Body of pancreas (tissue), 4 donors: ENCODE measurements at regions not wholly inside any gene's neighbourhood (a gene's known extent, or its start where the extent isn't known, plus 50 kb on each side); places are given as distances from the start of the nearest gene placed in this dataset.

Source experiments
- ATAC-seq: fragments of 150-250 bp; one replicate; pipeline ENCODE4 v1.9.1; 2016
- DNase-seq, 4 donors: peaks; one replicate each; pipeline ENCODE4 v3.0.0-alpha.2; 2019
- H3K27ac ChIP-seq, 4 donors: fragments of 200-600 bp; sonication (generic); 1 replicate in 3 of 4; 2 replicates in 1 of 4; pipeline versions ENCODE4 v1.5.1 to v1.6.1; 2016 to 2019; ENCODE audit warnings: mild to moderate bottlenecking in 1 of 4, mixed read lengths in 1 of 4, moderate library complexity in 1 of 4
- H3K27me3 ChIP-seq, 2 donors: fragments of 200-600 bp; sonication (generic); one replicate each; pipeline ENCODE4 v1.6.0; 2016; ENCODE audit warnings: mild to moderate bottlenecking in 1 of 2
- H3K36me3 ChIP-seq, 2 donors: fragments of 200-600 bp; sonication (generic); replicated peaks in 1 of 2; 2 replicates each; pipeline ENCODE4 v1.5.1; 2016; ENCODE audit warnings: low read depth in 2 of 2; ENCODE audit not compliant: insufficient read depth in 1 of 2
- H3K4me1 ChIP-seq: fragments of 200-600 bp; sonication (generic); one replicate; pipeline ENCODE4 v1.6.0; 2016
- H3K4me3 ChIP-seq, 2 donors: fragments of 200-600 bp; sonication (generic); 1 replicate in 1 of 2; 2 replicates in 1 of 2; pipeline ENCODE4 v1.5.1; 2016 to 2019
- H3K9me3 ChIP-seq, 3 donors: fragments of 200-600 bp; sonication (generic); 1 replicate in 2 of 3; 2 replicates in 1 of 3; pipeline ENCODE4 v1.5.1; 2016
- CTCF ChIP-seq, 7 experiments: fragments of 450-650 bp in 4 of 7; fragments of 200-600 bp in 3 of 7; sonication (generic) in 3 of 7; IDR thresholded peaks; one replicate each; pipeline ENCODE4 v1.5.1; 2016 to 2019; ENCODE audit warnings: antibody characterized with exemption in 7 of 7
- POLR2A ChIP-seq, 3 donors: fragments of 450-650 bp; IDR thresholded peaks; one replicate each; pipeline ENCODE4 v1.6.1; 2016; ENCODE audit warnings: antibody characterized with exemption in 3 of 3, mild to moderate bottlenecking in 2 of 3
- WGBS, 2 donors: methylation state at CpG; one replicate each; pipeline ENCODE4 v1.1.5; 2017; 5-methylcytosine and 5-hydroxymethylcytosine counted together
- intact Hi-C: fragments of 100-400 bp; cut with DNase I; formaldehyde crosslinking; loops from one replicate; pipeline ENCODE4 v1.15.1; 2023

GRCh38 chr16:55943267-55943666, 68.1 kb upstream of the CES5A start:
- 11 to 28% methylated on average over 4 of the region's 4 CpGs for WGBS, 2 donors

DNA sequence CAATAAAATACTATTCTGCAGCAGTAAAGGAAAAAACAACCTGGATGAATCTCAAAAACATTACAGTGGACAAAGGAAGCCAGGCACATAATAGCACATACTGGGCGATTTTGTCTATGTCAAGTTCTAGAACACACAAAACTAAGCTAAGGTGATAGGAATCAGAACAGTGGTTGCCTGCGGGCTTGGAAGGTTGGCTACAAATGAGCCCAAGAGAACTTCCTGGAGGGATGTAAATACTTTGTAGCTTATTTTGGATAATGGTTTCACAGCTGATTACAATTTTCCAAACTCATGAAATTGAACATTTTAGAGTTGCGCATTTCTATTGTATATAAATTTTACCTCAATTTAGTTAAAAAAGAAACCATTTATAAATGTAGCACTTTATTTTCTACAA, 67.6 kb upstream of the CES5A start:
- Histone ChIP-seq H3K4me1 (no peaks in the 10 kb centered on the region), H3K9me3 (no peaks in the 10 kb centered on the region), H3K27me3 (no peaks in the 10 kb centered on the region), H3K27ac (no peak overlapping the region), H3K36me3 (no peaks in the 10 kb centered on the region), H3K4me3 (no peak overlapping the region)
- intact Hi-C loops: no loop called here
- no peak for ATAC-seq
- 64 to 66% methylated on average over 3 of the region's 3 CpGs for WGBS, 2 donors
- TF ChIP-seq POLR2A (IDR thresholded peaks at IDR 0.05) (no peak), CTCF (IDR thresholded peaks at IDR 0.05) (no peak)
- DNase-seq: no peak

More at GRCh38 chr16:55943267-55943666, 68.1 kb upstream of the CES5A start:
- H3K27ac ChIP-seq: no peak overlapping the region
- H3K4me3 ChIP-seq: no peak overlapping the region
- no peaks in the 10 kb centered on the region for H3K9me3 ChIP-seq
- no peak for TF ChIP-seq CTCF (IDR thresholded peaks at IDR 0.05)
- TF ChIP-seq POLR2A (IDR thresholded peaks at IDR 0.05): no peak
- no peaks in the 10 kb centered on the region for H3K4me1 ChIP-seq
- DNase-seq (no peak), ATAC-seq (no peak)
- intact Hi-C loops: no loop called here
- H3K27me3 ChIP-seq: no peaks in the 10 kb centered on the region
- H3K36me3 ChIP-seq: no peaks in the 10 kb centered on the region

- WGBS, 2 donors: 40 to 46% methylated on average over 2 of the region's 2 CpGs
- no peak overlapping the region for H3K27ac ChIP-seq
- DNase-seq: no peak
- intact Hi-C loops: no loop called here
- H3K36me3 ChIP-seq: no peaks in the 10 kb centered on the region
- no peaks in the 10 kb centered on the region for H3K4me1 ChIP-seq
- H3K9me3 ChIP-seq: no peaks in the 10 kb centered on the region
- TF ChIP-seq POLR2A (IDR thresholded peaks at IDR 0.05) (no peak), CTCF (IDR thresholded peaks at IDR 0.05) (no peak)
- no peak for ATAC-seq
- H3K4me3 ChIP-seq: no peak overlapping the region
- no peaks in the 10 kb centered on the region for H3K27me3 ChIP-seq
Measured at GRCh38 chr16:55941552-55941951, 66.4 kb upstream of the CES5A start.

GRCh38 chr16:55938126-55938525, 63.0 kb upstream of the CES5A start:
- no peak overlapping the region for H3K27ac ChIP-seq
- no peaks in the 10 kb centered on the region for H3K9me3 ChIP-seq
- no peaks in the 10 kb centered on the region for H3K27me3 ChIP-seq
- H3K36me3 ChIP-seq: no peaks in the 10 kb centered on the region
- no peak overlapping the region for H3K4me3 ChIP-seq
- H3K4me1 ChIP-seq: no peaks in the 10 kb centered on the region
- WGBS, 2 donors: 54 to 67% methylated on average over 1 of the region's 1 CpG
- no peak for DNase-seq
- TF ChIP-seq POLR2A (IDR thresholded peaks at IDR 0.05) (no peak), CTCF (IDR thresholded peaks at IDR 0.05) (no peak)
- intact Hi-C loops: no loop called here
- ATAC-seq: no peak

- Histone ChIP-seq H3K36me3 (no peaks in the 10 kb centered on the region), H3K4me1 (no peaks in the 10 kb centered on the region), H3K9me3 (no peaks in the 10 kb centered on the region), H3K27ac (no peak overlapping the region), H3K27me3 (no peaks in the 10 kb centered on the region), H3K4me3 (no peak overlapping the region)
- DNase-seq: no peak
- intact Hi-C loops: no loop called here
- TF ChIP-seq CTCF (IDR thresholded peaks at IDR 0.05): no peak
- no peak for TF ChIP-seq POLR2A (IDR thresholded peaks at IDR 0.05)
- ATAC-seq: no peak
- WGBS, 2 donors: 63 to 75% methylated on average over 3 of the region's 3 CpGs
Measured at GRCh38 chr16:55933038-55933437, 57.9 kb upstream of the CES5A start.
